ENCODE measurements at regions not wholly inside any gene's neighbourhood (a gene's known extent, or its start where the extent isn't known, plus 50 kb on each side); places are given as distances from the start of the nearest gene placed in this dataset.
"Not testable (repeated sequence)": the region's sequence is repeated elsewhere in the genome, so short reads cannot be mapped to it uniquely, and the experiment has no call there.

DNA sequence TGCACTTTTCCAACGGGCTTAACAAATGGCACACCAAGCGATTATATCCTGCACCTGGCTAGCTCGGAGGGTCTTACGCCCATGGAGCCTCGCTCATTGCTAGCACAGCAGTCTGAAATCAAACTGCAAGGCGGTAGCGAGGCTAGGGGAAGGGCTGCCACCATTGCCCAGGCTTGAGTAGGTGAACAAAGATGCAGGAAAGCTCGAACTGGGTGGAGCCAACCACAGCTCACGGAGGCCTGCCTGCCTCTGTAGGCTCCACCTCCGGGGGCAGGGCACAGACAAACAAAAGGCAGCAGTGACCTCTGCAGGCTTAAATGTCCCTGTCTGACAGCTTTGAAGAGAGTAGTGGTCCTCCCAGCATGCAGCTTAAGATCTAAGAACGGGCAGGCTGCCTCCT is 365.4 kb downstream of the MMUT start:
- TF ChIP-seq, protein P1, sequence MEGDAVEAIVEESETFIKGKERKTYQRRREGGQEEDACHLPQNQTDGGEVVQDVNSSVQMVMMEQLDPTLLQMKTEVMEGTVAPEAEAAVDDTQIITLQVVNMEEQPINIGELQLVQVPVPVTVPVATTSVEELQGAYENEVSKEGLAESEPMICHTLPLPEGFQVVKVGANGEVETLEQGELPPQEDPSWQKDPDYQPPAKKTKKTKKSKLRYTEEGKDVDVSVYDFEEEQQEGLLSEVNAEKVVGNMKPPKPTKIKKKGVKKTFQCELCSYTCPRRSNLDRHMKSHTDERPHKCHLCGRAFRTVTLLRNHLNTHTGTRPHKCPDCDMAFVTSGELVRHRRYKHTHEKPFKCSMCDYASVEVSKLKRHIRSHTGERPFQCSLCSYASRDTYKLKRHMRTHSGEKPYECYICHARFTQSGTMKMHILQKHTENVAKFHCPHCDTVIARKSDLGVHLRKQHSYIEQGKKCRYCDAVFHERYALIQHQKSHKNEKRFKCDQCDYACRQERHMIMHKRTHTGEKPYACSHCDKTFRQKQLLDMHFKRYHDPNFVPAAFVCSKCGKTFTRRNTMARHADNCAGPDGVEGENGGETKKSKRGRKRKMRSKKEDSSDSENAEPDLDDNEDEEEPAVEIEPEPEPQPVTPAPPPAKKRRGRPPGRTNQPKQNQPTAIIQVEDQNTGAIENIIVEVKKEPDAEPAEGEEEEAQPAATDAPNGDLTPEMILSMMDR (IDR thresholded peaks at IDR 0.05), result not testable (repeated sequence)
- TF ChIP-seq POLR2A (IDR thresholded peaks at IDR 0.05), result not testable (repeated sequence)
